ENCODE measurements at regions not wholly inside any gene's neighbourhood (a gene's known extent, or its start where the extent isn't known, plus 50 kb on each side); places are given as distances from the start of the nearest gene placed in this dataset.

- no peaks in the 10 kb centered on the region for H3K4me1 ChIP-seq (ENCODE audit: control insufficient read depth, extremely low read depth, insufficient read depth, low read length)
- no peak overlapping the region for H3K4me3 ChIP-seq (replicated peaks in 1 of 3; ENCODE audit: insufficient read depth in 1 of 3, low read depth in 1 of 3, low read length in 3 of 3)
- H3K9me1 ChIP-seq (replicated peaks; ENCODE audit: control insufficient read depth, extremely low read depth, insufficient read depth, low read length) = no peaks in the 10 kb centered on the region
- no peaks in the 10 kb centered on the region for H3K36me3 ChIP-seq (ENCODE audit: control insufficient read depth in 2 of 2, extremely low read depth in 1 of 2, insufficient read depth in 2 of 2, low read length in 2 of 2)
- H3K9me3 ChIP-seq (replicated peaks; ENCODE audit: control insufficient read depth, insufficient read depth, low read length) = peaks cover 4% of the 10 kb centered on the region
- no peak overlapping the region for H3K4me2 ChIP-seq (ENCODE audit: insufficient read depth, low read length)
- DNase-seq (ENCODE audit: low read depth, low spot score) (no peak), FAIRE-seq (no peak)
- no peak for TF ChIP-seq POLR2A (IDR thresholded peaks at IDR 0.05; ENCODE audit: low read depth, low read length)
- TF ChIP-seq JUN (IDR thresholded peaks at IDR 0.05; ENCODE audit: borderline replicate concordance, insufficient read depth, insufficient read length, low read depth) = no peak
- TF ChIP-seq CTCF (IDR thresholded peaks at IDR 0.05; ENCODE audit: extremely low read depth in 1 of 2, insufficient read depth in 1 of 2, low read depth in 1 of 2, low read length in 2 of 2) = no peak
- no peak for TF ChIP-seq GATA2 (IDR thresholded peaks at IDR 0.05; ENCODE audit: insufficient read depth, insufficient read length, low read depth, low read length)
- TF ChIP-seq MYC (IDR thresholded peaks at IDR 0.05; ENCODE audit: low read depth, low read length) = no peak
- no peak for TF ChIP-seq FOS (IDR thresholded peaks at IDR 0.05; ENCODE audit: borderline replicate concordance, insufficient read depth, low read length)
- TF ChIP-seq POLR2AphosphoS5 (IDR thresholded peaks at IDR 0.05; ENCODE audit: insufficient read depth, low read depth, low read length) = no peak
- TF ChIP-seq EZH2 (IDR thresholded peaks at IDR 0.05; ENCODE audit: borderline replicate concordance, low read depth, low read length, severe bottlenecking) = no peak
- no peak for TF ChIP-seq MAX (IDR thresholded peaks at IDR 0.05; ENCODE audit: insufficient read depth, insufficient read length)
- no peaks in the 10 kb centered on the region for H4K20me1 ChIP-seq (replicated peaks; ENCODE audit: control insufficient read depth, extremely low read depth, insufficient read depth, low read length)
- H2AFZ ChIP-seq (ENCODE audit: low read depth, low read length) = no peak overlapping the region
- no peak overlapping the region for H3K27ac ChIP-seq (ENCODE audit: insufficient read depth, low read depth, low read length)
- dilution Hi-C loops (cut with MboI; ENCODE audit: extremely low pct_ligation_motif_present, low sequenced_read_pairs) = no loop called here
- CTCF ChIA-PET = no interaction called here
- intact Hi-C loops (cut with micrococcal nuclease) = no loop called here
- BruUV-seq (replicated peaks) = no TSS peak
- POLR2A ChIA-PET = no interaction called here
- H3K79me2 ChIP-seq (ENCODE audit: control insufficient read depth, insufficient read depth, low read length) = no peaks in the 10 kb centered on the region
- H3K27me3 ChIP-seq (ENCODE audit: control insufficient read depth in 2 of 2, insufficient read depth in 2 of 2, low read length in 2 of 2) = no peaks in the 10 kb centered on the region
- no peak overlapping the region for H3K9ac ChIP-seq (replicated peaks; ENCODE audit: extremely low read depth, insufficient read depth, low read length)
Observed at GRCh38 chr4:22220965-22221364, 272.4 kb upstream of the KCNIP4 start.

All from endothelial cell of umbilical vein (primary cell).